Fibroblast of pulmonary artery (primary cell): ENCODE measurements at regions not wholly inside any gene's neighbourhood (a gene's known extent, or its start where the extent isn't known, plus 50 kb on each side); places are given as distances from the start of the nearest gene placed in this dataset.
"Not testable (repeated sequence)": the region's sequence is repeated elsewhere in the genome, so short reads cannot be mapped to it uniquely, and the experiment has no call there.

Experiments
- DNase-seq: peaks from one replicate; pipeline ENCODE4 v3.0.0-alpha.2; 2010; ENCODE audit warnings: low read depth
- H3K4me3 ChIP-seq: replicated peaks from 2 replicates; pipeline ENCODE4 v1.5.1; 2011; ENCODE audit warnings: low read depth, mild to moderate bottlenecking, control low read depth, low read length, moderate library complexity
- TF ChIP-seq, protein P1 (sequence below): IDR thresholded peaks from 2 replicates; pipeline ENCODE4 v1.5.1; 2011; ENCODE audit warnings: mild to moderate bottlenecking, control low read depth, low read length, inconsistent platforms; ENCODE audit errors: missing control alignments

DNA sequence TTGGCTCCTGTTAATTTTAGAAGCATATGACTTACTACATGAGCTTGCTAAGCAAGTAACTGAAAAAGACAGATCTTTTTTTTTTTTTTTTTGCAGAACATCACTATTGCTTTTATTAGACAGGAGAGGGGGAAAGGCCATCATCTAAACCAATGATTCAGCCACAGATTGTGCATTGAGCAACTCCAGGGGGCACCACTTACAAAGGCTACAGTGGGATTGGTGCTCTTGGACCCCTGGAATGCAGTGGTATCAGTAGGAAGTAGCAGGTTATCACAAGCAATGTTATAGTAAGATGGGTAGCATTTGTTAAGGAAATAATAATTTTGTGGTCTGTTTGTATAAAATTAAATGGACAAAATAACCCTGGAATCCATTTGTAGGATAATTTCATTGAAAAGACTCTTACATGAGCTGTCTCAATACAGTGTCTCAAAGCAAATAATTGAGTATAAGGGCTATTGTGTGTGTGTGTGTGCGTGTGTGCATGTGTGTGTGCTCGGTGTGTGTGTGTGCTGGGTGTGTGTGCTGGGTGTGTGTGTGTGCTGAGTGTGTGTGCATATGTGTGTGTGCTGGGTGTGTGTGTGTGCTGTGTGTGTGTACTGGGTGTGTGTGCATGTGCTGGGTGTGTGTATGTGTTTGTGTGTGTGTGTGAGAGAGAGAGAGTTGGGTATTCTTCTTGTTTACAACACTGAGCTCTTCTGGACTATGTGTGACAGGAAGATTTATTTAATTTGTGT lies 296.3 kb downstream of the PCDH7 start:
- TF ChIP-seq, protein P1, sequence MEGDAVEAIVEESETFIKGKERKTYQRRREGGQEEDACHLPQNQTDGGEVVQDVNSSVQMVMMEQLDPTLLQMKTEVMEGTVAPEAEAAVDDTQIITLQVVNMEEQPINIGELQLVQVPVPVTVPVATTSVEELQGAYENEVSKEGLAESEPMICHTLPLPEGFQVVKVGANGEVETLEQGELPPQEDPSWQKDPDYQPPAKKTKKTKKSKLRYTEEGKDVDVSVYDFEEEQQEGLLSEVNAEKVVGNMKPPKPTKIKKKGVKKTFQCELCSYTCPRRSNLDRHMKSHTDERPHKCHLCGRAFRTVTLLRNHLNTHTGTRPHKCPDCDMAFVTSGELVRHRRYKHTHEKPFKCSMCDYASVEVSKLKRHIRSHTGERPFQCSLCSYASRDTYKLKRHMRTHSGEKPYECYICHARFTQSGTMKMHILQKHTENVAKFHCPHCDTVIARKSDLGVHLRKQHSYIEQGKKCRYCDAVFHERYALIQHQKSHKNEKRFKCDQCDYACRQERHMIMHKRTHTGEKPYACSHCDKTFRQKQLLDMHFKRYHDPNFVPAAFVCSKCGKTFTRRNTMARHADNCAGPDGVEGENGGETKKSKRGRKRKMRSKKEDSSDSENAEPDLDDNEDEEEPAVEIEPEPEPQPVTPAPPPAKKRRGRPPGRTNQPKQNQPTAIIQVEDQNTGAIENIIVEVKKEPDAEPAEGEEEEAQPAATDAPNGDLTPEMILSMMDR = no peak
- no peak overlapping the region for H3K4me3 ChIP-seq
- DNase-seq = no peak

DNA sequence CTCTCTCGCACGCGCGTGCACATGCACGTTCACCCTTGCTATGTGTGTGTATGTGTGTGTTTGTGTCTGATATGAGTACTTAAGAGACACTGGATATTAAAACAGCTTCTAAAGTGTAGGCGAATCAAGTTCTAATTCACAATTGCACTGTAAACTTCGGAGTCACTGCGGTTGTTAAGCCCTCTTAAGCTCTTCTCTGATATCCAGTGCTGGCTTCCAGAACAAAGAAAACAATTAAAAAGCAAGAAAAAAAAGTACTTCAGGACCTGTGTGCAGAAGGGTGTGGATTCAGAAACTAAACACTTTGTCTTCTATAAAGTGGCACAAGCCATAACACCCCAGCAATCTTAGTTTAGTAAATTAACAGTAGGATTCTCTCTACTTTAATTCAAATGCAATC lies 300.2 kb downstream of the PCDH7 start:
- no peak overlapping the region for H3K4me3 ChIP-seq
- TF ChIP-seq, protein P1 = no peak
- no peak for DNase-seq

DNA sequence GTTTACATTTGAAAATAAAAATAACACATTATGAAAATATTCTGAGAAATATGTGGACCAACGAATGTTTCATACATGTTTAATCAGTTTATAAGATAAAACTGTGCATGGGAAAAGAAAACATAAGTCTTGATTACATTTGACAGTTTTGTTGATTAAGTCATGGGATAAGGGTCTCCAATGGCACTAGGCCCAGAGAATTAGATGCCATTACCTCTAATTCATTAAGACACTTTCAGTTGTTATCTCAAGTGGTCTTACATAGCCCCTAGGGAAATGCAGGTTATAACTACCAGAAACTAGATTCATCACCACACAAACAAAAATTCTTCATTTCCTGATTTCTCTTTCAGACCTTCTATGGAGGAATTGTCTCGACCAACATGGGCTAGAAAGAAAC lies 300.8 kb downstream of the PCDH7 start:
- TF ChIP-seq, protein P1 = no peak
- H3K4me3 ChIP-seq = no peak overlapping the region
- DNase-seq = no peak

DNA sequence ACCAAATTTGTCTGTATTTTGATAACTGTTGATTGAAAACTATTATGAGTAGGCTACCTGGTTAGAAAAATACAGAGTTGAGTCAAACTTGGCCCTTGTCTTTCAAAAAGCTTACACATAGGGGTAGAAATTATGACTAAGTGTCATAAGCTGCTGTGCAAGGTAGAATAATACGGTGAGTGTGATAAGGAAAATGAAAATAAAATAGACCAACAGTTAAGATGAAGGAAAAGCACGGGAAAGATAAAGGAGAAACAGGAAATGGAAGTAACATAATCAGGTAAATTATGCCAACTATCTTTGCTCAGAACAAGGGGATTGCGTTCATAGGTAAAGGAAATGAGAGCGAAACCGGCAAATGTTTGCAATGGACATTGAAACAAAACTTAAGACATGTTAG lies 302.5 kb downstream of the PCDH7 start:
- no peak overlapping the region for H3K4me3 ChIP-seq
- DNase-seq = no peak
- TF ChIP-seq, protein P1 = no peak

DNA sequence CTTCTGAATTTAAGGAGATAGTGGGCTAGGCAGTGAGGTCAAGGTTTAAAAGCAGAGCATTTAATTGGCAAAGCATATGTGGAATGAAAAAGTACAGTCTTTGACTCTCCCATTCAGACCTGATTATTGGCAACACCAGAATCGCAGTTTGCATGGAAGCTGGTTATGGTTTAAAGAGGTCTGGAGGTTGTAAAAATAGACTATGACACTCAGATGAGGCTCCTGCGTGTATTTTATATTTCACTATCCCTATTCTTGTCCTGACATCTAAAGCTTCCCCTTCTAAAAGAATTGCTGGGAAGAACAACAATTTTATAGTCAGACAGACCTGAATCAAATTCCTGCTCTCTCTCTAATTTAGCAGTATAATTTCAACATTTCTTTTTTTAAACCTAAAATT lies 302.9 kb downstream of the PCDH7 start:
- no peak for DNase-seq
- no peak overlapping the region for H3K4me3 ChIP-seq
- TF ChIP-seq, protein P1 = no peak

DNA sequence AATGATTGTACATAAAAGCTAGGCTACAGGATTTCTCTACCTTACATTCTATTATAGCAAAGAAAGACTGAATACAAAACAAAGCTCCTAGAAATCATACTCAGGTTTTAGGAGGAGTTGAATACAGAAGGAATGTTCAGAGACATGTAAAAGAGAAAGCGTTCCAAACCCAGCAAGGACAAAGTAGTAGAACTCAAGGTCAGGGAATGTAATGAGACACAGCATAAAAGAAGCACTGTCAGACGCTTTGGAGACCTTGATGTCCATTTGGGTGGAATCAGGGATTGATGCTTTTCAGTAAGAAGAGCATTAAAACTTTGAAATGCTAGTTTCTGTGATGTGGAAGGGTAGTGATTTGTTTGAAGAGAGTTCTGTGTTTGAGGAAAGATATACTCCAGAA lies 303.6 kb downstream of the PCDH7 start:
- no peak for DNase-seq
- H3K4me3 ChIP-seq = no peak overlapping the region
- TF ChIP-seq, protein P1 = no peak

DNA sequence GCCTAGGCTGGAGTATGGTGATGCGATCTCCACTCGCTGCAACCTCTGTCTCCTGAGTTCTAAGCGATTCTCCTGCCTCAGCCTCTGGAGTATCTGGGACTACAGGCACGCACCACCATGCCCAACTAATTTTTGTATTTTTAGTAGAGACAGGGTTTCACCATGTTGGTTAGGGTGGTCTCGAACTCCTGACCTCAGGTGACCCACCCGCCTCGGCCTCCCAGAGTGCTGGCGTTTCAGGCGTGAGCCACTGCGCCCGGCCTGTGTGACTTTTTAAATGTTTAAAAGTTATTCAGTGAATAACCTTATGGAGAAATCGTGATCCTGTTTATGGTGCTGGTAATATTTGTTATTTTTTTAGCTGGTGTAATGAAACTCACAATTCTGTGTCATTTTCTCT lies 304.6 kb downstream of the PCDH7 start:
- H3K4me3 ChIP-seq, DNase-seq: not testable (repeated sequence)

DNA sequence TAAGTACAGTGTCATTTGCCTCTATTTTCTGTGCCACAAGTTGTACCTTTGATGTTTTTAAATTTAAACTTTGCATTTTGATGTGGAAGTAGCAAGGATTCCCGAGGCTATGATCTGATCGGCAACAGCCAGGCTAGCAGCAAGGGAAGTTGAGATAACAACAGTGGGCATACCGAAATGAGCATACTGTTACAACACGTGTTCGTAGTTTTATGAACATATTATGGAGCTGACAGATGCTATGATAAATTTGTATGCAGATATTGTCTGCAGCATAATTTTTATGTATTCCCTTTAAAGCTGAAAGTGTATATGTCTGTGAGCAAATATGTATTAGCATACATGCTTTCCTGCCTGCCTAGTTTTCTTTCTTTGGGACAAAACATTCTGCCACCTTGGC lies 306.1 kb downstream of the PCDH7 start:
- no peak for DNase-seq
- TF ChIP-seq, protein P1 = no peak
- H3K4me3 ChIP-seq = no peak overlapping the region
